HEK293T (cell line): ENCODE measurements at regions not wholly inside any gene's neighbourhood (a gene's known extent, or its start where the extent isn't known, plus 50 kb on each side); places are given as distances from the start of the nearest gene placed in this dataset.

Experiments
- BHLHE40 ChIP-seq: fragments of 450-650 bp; IDR thresholded peaks from 2 replicates; pipeline ENCODE4 v1.6.1; 2016; ENCODE audit warnings: mild to moderate bottlenecking, moderate library complexity, borderline replicate concordance
- ELF4 ChIP-seq: fragments of 450-650 bp; IDR thresholded peaks from 2 replicates; pipeline ENCODE4 v1.6.1; 2017; ENCODE audit warnings: antibody characterized with exemption
- FOXM1 ChIP-seq: fragments of 450-650 bp; IDR thresholded peaks from 2 replicates; pipeline ENCODE4 v1.6.1; 2017; ENCODE audit warnings: mild to moderate bottlenecking, borderline replicate concordance
- SP1 ChIP-seq: fragments of 450-650 bp; IDR thresholded peaks from 2 replicates; pipeline ENCODE4 v1.6.1; 2017

- TF ChIP-seq ELF4 (no peak), SP1 (no peak), BHLHE40 (no peak), FOXM1 (no peak)
Measured at GRCh38 chr1:194339471-194339870, 1153.1 kb upstream of the B3GALT2 start.
